GM21360 (cell line): ENCODE measurements at regions not wholly inside any gene's neighbourhood (a gene's known extent, or its start where the extent isn't known, plus 50 kb on each side); places are given as distances from the start of the nearest gene placed in this dataset.

Source experiments
- ATAC-seq: cut with Tn5 transposase; IDR thresholded peaks from one replicate; pipeline ENCODE4 v1.9.1; 2021; ENCODE audit warnings: mild to moderate bottlenecking, moderate library complexity; ENCODE audit not compliant: unreplicated experiment

DNA sequence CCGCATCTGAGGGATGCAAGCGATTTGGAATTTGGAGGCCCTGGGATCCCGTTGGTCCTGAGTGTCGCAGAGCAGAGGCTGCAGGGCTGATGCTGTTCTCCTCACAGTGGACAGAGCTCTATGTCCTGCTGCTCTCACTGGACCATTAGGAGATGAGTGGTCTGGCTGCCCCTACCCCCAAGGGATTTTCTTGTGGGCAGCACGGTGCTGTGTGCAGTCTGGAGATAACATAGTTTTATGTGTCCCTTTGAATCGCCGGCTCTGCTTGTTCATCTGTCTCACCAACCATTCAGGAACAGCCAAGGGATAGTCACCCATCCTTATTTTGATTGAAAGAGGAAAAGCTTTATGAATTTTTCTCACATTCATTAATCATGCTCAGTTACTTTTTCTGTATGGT lies 49.9 kb downstream of the CHRM3 start:
- no peak for ATAC-seq

DNA sequence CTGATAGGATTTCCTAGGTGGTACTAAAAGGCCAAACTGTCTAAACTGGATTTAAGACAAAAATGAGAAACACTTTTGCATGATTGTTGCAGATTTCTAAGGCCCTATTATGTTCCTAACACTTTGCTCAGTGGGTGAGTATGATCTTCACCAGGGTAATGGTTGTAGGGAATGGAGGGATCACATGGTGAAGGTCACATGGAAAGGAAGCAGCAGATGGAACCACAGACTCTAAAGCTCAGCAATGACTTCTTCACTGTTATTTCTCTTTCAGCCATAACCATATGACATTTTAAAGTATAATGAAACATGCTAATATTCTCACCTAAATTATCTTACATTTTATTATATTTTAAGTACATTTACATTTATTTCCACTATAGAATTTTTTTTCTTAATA lies 51.5 kb downstream of the CHRM3 start:
- no peak for ATAC-seq

- no peak for ATAC-seq
Measured at GRCh38 chr1:239438891-239439290, 52.5 kb downstream of the CHRM3 start.

DNA sequence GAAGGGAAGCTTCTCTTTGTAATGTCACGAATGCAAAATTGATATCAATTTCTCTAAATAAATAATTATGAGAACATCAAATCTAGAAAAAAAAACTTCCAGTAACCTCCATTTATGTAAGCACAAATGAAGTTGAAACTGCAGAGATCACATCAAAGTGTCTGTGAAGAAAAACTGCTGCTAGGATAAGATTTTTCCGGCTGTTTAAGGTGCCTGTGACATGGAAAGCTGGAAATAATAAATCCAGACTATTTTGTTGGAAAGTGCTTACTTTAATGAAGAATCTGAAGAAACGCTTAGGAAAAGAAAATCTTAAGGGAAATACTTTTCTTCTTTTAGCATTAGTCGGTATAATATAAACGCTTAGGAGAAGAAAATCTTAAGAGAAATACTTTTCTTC lies 57.0 kb downstream of the CHRM3 start:
- no peak for ATAC-seq

- ATAC-seq = no peak
Measured at GRCh38 chr1:239446611-239447010, 60.2 kb downstream of the CHRM3 start.

GRCh38 chr1:239448911-239449310 lies 62.5 kb downstream of the CHRM3 start:
- no peak for ATAC-seq

DNA sequence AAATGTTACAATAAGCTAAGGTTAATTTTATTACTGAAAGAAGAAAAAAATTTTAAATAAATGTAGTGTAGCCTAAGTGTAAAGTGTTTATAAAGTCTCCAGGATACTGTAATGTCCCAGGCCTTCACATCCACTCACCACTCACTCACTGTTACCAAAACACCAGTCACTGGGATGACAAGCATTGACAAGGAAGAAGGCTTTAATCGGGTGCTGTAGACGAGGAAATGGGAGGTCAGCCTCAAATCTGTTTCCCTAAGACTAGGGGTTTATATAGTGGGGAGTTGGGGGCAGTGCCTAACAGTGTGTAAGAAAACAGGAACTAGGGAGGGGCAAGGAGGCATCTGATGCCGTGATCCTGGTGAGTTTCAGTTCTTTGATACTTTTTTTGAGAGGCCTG lies 69.4 kb downstream of the CHRM3 start:
- ATAC-seq = no peak

DNA sequence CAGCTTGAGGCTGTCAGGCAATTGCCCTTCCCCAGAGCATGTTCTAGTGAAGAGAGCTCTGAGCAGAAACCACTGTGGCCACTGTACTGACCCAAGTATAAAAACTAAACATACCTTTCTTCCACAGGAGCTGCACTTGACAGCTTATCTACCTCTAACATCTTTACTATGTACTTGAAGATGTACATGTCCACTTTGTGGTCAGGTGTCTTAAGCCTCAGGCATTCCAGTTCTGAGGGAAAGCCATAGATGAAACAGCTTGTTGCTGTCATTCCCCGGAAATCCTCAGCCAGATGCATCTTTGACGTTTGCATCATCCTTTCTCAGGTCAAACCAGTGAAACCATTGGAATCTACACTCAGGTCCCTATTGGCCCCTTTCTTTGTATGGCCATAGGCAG lies 70.4 kb downstream of the CHRM3 start:
- ATAC-seq = no peak

DNA sequence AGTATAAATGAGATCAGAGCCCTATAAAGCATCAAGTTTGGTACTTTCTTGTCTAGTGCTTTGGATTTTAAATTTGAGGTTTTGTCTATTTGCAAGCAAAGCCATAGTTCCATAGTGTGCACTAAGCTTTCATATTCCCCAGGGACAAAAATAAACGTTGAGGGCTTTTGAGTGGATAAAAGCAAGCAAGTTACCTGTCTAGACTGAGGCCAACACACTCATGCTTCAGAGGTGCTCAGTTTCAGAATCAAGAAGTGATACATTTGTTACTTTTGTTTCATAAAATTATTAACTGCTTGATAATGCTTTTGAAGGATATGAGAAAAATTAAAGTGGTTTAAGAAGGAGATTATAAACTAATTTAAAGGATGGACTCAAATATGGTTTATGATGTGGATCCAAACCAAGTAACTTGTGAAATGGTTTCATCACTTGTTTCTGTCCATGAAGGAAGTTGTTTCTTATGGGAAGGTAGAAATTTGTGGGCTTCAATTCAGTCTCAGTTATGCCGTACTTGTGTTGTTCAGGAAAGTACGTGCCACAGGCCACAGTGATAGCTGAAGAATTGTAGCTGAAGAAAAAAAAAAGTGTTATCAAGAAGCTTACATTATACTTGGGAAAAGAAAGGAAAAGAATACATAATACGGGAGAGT lies 71.2 kb downstream of the CHRM3 start:
- ATAC-seq = no peak

DNA sequence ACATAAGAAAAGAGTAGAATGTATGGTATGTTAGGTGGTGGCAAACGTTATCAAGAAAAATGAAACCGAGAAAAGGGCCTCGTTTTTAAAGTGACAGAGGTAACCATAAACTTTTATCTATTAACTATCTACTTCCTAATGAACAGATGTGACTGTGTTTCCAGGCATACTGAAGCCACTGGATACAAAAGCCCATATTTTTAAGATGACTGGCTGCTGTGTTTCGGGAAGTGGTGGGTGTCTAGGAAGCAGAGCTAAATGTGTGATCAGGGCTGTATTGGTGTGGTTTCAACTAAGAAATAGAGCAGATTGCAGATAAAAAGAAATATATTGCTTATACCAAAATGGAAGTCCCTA lies 71.8 kb downstream of the CHRM3 start:
- ATAC-seq = no peak

- no peak for ATAC-seq
Measured at GRCh38 chr1:239467730-239468129, 81.4 kb downstream of the CHRM3 start.

- ATAC-seq = no peak
Measured at GRCh38 chr1:239478069-239478468, 91.7 kb downstream of the CHRM3 start.

GRCh38 chr1:239483391-239483790 lies 97.0 kb downstream of the CHRM3 start:
- ATAC-seq = no peak

GRCh38 chr1:239493811-239494414 lies 107.5 kb downstream of the CHRM3 start:
- ATAC-seq = no peak

DNA sequence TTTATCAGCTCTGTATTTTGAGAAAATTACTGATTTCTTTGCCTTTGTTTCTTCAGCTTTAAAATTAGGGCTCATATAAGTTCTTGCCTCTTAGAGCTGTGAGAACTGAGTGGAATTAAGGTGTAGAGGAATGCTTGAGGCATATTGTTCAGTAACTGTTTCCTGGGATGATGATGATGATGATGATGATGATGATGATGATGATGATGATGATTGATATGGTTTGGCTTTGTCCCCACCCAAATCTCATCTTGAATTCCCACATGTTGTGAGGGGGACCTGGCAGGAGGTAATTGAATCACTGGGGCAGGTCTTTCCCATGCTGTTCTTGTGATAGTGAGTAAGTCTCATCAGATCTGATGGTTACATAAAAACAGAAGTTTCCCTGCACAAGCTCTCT lies 118.7 kb downstream of the CHRM3 start:
- ATAC-seq = no peak

- no peak for ATAC-seq
Measured at GRCh38 chr1:239507826-239508225, 121.5 kb downstream of the CHRM3 start.

- no peak for ATAC-seq
Measured at GRCh38 chr1:239511875-239512274, 125.5 kb downstream of the CHRM3 start.

- no peak for ATAC-seq
Measured at GRCh38 chr1:239516579-239516978, 130.2 kb downstream of the CHRM3 start.

GRCh38 chr1:239526391-239526790 lies 140.0 kb downstream of the CHRM3 start:
- ATAC-seq = no peak

- ATAC-seq = no peak
Measured at GRCh38 chr1:239527051-239527693, 140.8 kb downstream of the CHRM3 start.

DNA sequence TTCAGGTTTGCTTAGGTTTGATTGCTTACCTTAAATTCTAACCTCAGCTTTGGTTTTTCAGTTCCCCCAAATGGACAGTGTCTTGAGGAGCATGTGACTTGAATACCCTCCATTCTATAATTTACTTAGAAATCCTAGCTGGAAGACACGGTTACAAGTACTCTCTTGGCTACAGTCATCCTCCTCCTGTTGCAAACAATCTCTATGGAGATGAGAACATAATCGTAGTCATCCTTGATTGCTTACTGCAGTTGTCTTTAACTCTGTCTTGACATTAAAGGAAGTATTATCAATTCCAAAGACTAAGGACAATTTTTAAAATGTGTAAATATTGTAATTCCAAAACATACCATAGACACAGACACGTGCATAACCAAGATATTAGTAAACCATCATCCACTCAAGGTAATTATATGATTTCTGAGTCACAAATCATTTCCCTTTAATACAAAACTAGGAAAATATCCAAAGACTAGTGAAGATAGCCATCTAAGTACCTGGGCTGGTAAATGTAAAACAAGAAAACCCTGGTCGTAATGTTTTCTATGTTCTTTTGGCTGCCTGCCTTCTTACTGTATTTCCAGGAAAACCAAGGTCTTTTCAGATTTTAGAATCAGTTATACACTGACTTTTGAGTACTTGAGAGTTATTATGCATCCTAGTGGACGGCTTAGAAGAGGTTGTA lies 149.9 kb downstream of the CHRM3 start:
- ATAC-seq = no peak

DNA sequence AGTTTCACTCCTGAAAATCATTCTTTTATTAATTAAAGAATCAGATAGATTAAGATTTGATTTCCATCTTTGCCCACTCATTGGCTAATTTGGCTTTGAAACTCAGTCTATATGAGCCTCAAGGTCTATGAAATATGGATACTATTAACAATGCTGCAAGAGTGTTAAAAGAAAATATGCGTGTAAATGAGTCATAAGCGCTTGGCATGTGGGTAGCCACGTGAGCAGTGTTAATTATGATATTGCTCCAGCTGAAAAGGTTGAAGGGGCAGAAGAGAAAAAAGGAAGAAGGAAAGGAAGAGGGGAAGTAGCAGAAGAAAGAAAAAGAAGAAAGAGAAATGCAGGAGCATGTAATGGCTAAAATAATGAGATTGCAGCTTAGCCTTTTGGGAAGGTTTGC lies 151.4 kb downstream of the CHRM3 start:
- no peak for ATAC-seq
